Esophagus muscularis mucosa (tissue), 3 donors: ENCODE measurements at regions not wholly inside any gene's neighbourhood (a gene's known extent, or its start where the extent isn't known, plus 50 kb on each side); places are given as distances from the start of the nearest gene placed in this dataset.

Experiments used
- CTCF ChIP-seq, 3 experiments: fragments of 200-600 bp in 2 of 3; fragments of 450-650 bp in 1 of 3; sonication (generic) in 2 of 3; IDR thresholded peaks; one replicate each; pipeline ENCODE4 v1.5.1; 2017 to 2019; ENCODE audit warnings: antibody characterized with exemption in 3 of 3, mild to moderate bottlenecking in 2 of 3, moderate library complexity in 1 of 3
- POLR2A ChIP-seq: fragments of 450-650 bp; IDR thresholded peaks from one replicate; pipeline ENCODE4 v1.6.1; 2017; ENCODE audit warnings: antibody characterized with exemption, moderate library complexity, mild to moderate bottlenecking, low read depth
- POLR2AphosphoS5 ChIP-seq, 2 donors: sonication (generic); formaldehyde crosslinking; IDR thresholded peaks; one replicate each; pipeline ENCODE4 v1.6.1; 2017; ENCODE audit warnings: antibody characterized with exemption in 2 of 2

- TF ChIP-seq CTCF (IDR thresholded peaks at IDR 0.05) (no peak), POLR2AphosphoS5 (IDR thresholded peaks at IDR 0.05) (no peak), POLR2A (no peak)
Measured at GRCh38 chr19:29076161-29076560, 136.8 kb downstream of the UQCRFS1 start.
